PFSK-1 (cell line): ENCODE measurements at regions not wholly inside any gene's neighbourhood (a gene's known extent, or its start where the extent isn't known, plus 50 kb on each side); places are given as distances from the start of the nearest gene placed in this dataset.

Experiments
- FOXP2 ChIP-seq: optimal IDR thresholded peaks from 2 replicates; pipeline ENCODE3; 2011; ENCODE audit warnings: borderline replicate concordance, control low read depth, inconsistent platforms; ENCODE audit not compliant: insufficient read depth; ENCODE audit errors: extremely low read length, extremely low read depth
- POLR2AphosphoS5 ChIP-seq: IDR thresholded peaks from 2 replicates; pipeline ENCODE4 v1.6.1; 2012; ENCODE audit warnings: low read depth, mild to moderate bottlenecking, control low read depth, low read length, moderate library complexity
- REST ChIP-seq, 2 experiments: IDR thresholded peaks; 2 replicates each; pipeline versions ENCODE4 v1.6.1 to v1.8.0; 2011 to 2012; ENCODE audit warnings: low read depth in 2 of 2, low read length in 2 of 2, control low read depth in 1 of 2, inconsistent platforms in 1 of 2, mild to moderate bottlenecking in 1 of 2, moderate library complexity in 1 of 2; ENCODE audit not compliant: insufficient read depth in 1 of 2
- SIN3A ChIP-seq: IDR thresholded peaks from 2 replicates; pipeline ENCODE4 v1.6.1; 2012; ENCODE audit warnings: mild to moderate bottlenecking, low read length, moderate library complexity, borderline replicate concordance; ENCODE audit not compliant: insufficient read depth
- TAF1 ChIP-seq: IDR thresholded peaks from 2 replicates; pipeline ENCODE4 v1.6.1; 2012; ENCODE audit warnings: low read length, control low read depth, borderline replicate concordance; ENCODE audit not compliant: insufficient read depth

GRCh38 chr18:27797484-27797883, 379.4 kb downstream of the CDH2 start:
- TF ChIP-seq POLR2AphosphoS5 (no peak), REST (IDR thresholded peaks at IDR 0.05; ENCODE audit: insufficient read depth in 1 of 2, low read depth in 2 of 2, low read length in 2 of 2) (no peak), TAF1 (no peak), SIN3A (no peak; the same call in 1 of the 2 replicates), FOXP2 (no peak)

- no peak for TF ChIP-seq FOXP2
- no peak for TF ChIP-seq REST (IDR thresholded peaks at IDR 0.05; ENCODE audit: insufficient read depth in 1 of 2, low read depth in 2 of 2, low read length in 2 of 2)
- no peak for TF ChIP-seq SIN3A
- no peak for TF ChIP-seq POLR2AphosphoS5
- TF ChIP-seq TAF1, result no peak
These were observed 382.6 kb downstream of the CDH2 start for GRCh38 chr18:27794181-27794926.

- no peak for TF ChIP-seq REST (IDR thresholded peaks at IDR 0.05; ENCODE audit: insufficient read depth in 1 of 2, low read depth in 2 of 2, low read length in 2 of 2)
- no peak for TF ChIP-seq FOXP2
- no peak for TF ChIP-seq SIN3A
- no peak for TF ChIP-seq TAF1
- TF ChIP-seq POLR2AphosphoS5, result no peak
These were observed 383.7 kb downstream of the CDH2 start for GRCh38 chr18:27793013-27793785.

DNA sequence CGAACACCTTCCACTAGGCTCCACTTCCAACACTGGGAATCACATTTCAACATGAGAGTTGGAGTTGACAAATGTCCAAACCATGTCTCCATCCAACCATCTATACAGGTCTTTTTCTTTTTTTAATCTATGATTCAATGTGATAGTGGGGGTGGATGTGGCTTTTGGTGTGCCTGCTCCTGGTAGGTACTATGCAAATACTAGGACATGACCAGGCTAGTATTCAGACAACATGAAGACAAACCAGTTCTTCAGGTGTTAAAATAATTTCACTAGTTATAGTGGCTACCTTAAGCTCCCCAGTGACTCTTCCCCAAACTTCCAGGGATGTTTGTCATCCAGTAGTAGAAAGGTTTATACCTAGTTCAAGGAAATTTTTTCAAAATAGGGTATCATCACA, 387.5 kb downstream of the CDH2 start:
- TF ChIP-seq TAF1 (no peak), REST (IDR thresholded peaks at IDR 0.05; ENCODE audit: insufficient read depth in 1 of 2, low read depth in 2 of 2, low read length in 2 of 2) (no peak), SIN3A (no peak), FOXP2 (no peak)
